Small intestine (tissue), 7 donors: ENCODE measurements at regions not wholly inside any gene's neighbourhood (a gene's known extent, or its start where the extent isn't known, plus 50 kb on each side); places are given as distances from the start of the nearest gene placed in this dataset.

Source experiments
- DNase-seq, 2 donors: peaks; one replicate each; pipeline versions ENCODE4 v3.0.0 to v3.0.0-alpha.2; 2013
- FAIRE-seq: peaks from 2 replicates; lab custom pipeline; 2012; peaks lifted over from hg19 to GRCh38; lab: Jason Lieb, UNC
- H3K27ac ChIP-seq, 3 donors: one replicate each; pipeline ENCODE4 v1.5.1; 2013; ENCODE audit warnings: low read length in 2 of 3, mild to moderate bottlenecking in 2 of 3, control low read depth in 1 of 3, inconsistent platforms in 1 of 3, low read depth in 1 of 3, moderate library complexity in 1 of 3
- H3K27me3 ChIP-seq, 3 donors: one replicate each; pipeline ENCODE4 v1.6.1; 2013; ENCODE audit warnings: low read length in 3 of 3, inconsistent platforms in 1 of 3; ENCODE audit not compliant: control insufficient read depth in 3 of 3, insufficient read depth in 3 of 3
- H3K36me3 ChIP-seq, 3 donors: one replicate each; pipeline ENCODE4 v1.6.1; 2013; ENCODE audit warnings: low read length in 3 of 3, inconsistent platforms in 1 of 3, low read depth in 1 of 3, mild to moderate bottlenecking in 1 of 3, moderate library complexity in 1 of 3; ENCODE audit not compliant: control insufficient read depth in 3 of 3, insufficient read depth in 2 of 3
- H3K4me1 ChIP-seq, 3 donors: one replicate each; pipeline ENCODE4 v1.6.1; 2013; ENCODE audit warnings: low read length in 2 of 3, inconsistent platforms in 1 of 3, low read depth in 1 of 3, mild to moderate bottlenecking in 1 of 3, moderate library complexity in 1 of 3; ENCODE audit not compliant: control insufficient read depth in 3 of 3, insufficient read depth in 2 of 3
- H3K4me3 ChIP-seq, 3 donors: one replicate each; pipeline ENCODE4 v1.5.1; 2013; ENCODE audit warnings: low read length in 3 of 3, control low read depth in 1 of 3, inconsistent platforms in 1 of 3, low read depth in 1 of 3, mild to moderate bottlenecking in 1 of 3, moderate library complexity in 1 of 3
- H3K9me3 ChIP-seq, 2 donors: one replicate each; pipeline ENCODE4 v1.6.1; 2013; ENCODE audit warnings: low read depth in 1 of 2, low read length in 1 of 2; ENCODE audit not compliant: control insufficient read depth in 2 of 2, insufficient read depth in 1 of 2
- WGBS, 3 donors: extraction: QIAGEN DNeasy Blood & Tissue Kit; methylation state at CpG; one replicate each; pipeline ENCODE4 v1.1.7; 2013; 5-methylcytosine and 5-hydroxymethylcytosine counted together
- donor health status: healthy with polysubstance abuse.
- donor health status: control.
- donor health status: control.
- donor health status: Bipolar disorder and iron deficiency.
- donor health status: healthy.

- DNase-seq (no peak), FAIRE-seq (no peak)
- no peak overlapping the region for H3K4me3 ChIP-seq
- H3K9me3 ChIP-seq = no peaks in the 10 kb centered on the region
- no peak overlapping the region for H3K27ac ChIP-seq
- no peaks in the 10 kb centered on the region for H3K36me3 ChIP-seq
- 79 to 89% (median 85%) methylated on average over 2 of the region's 2 CpGs for whole genome bisulfite sequencing, 3 donors
- H3K4me1 ChIP-seq = no peaks in the 10 kb centered on the region
- H3K27me3 ChIP-seq = no peaks in the 10 kb centered on the region
These were observed 85.6 kb upstream of the BEND6 start for GRCh38 chr6:56869346-56869745.

- no peak for FAIRE-seq
- peaks cover 0 to 5% (median 0%) of the 10 kb centered on the region in 3 donors for H3K4me1 ChIP-seq
- no peaks in the 10 kb centered on the region for H3K36me3 ChIP-seq
- no peaks in the 10 kb centered on the region for H3K27me3 ChIP-seq
- no peaks in the 10 kb centered on the region for H3K9me3 ChIP-seq
- WGBS, 3 donors = 80 to 88% (median 81%) methylated on average over 1 of the region's 1 CpG
- no peak overlapping the region for H3K4me3 ChIP-seq
- DNase-seq = no peak
- no peak overlapping the region for H3K27ac ChIP-seq
These were observed 86.2 kb upstream of the BEND6 start for GRCh38 chr6:56868687-56869086.

- no peaks in the 10 kb centered on the region for H3K9me3 ChIP-seq
- DNase-seq = no peak
- peaks cover 0 to 17% (median 0%) of the 10 kb centered on the region in 3 donors for H3K4me1 ChIP-seq
- no peaks in the 10 kb centered on the region for H3K27me3 ChIP-seq
- FAIRE-seq = no peak
- H3K27ac ChIP-seq = no peak overlapping the region
- H3K4me3 ChIP-seq = no peak overlapping the region
- WGBS, 3 donors = 76 to 83% (median 81%) methylated on average over 2 of the region's 2 CpGs
- H3K36me3 ChIP-seq = no peaks in the 10 kb centered on the region
These were observed 87.9 kb upstream of the BEND6 start for GRCh38 chr6:56866917-56867522.

- no peaks in the 10 kb centered on the region for H3K36me3 ChIP-seq
- no peaks in the 10 kb centered on the region for H3K27me3 ChIP-seq
- no peak overlapping the region for H3K4me3 ChIP-seq
- H3K9me3 ChIP-seq = no peaks in the 10 kb centered on the region
- no peak for DNase-seq
- FAIRE-seq = no peak
- H3K27ac ChIP-seq = no peak overlapping the region
- 67 to 79% (median 73%) methylated on average over 1 of the region's 1 CpG for WGBS, 3 donors
- H3K4me1 ChIP-seq = peaks cover 0 to 28% (median 3%) of the 10 kb centered on the region in 3 donors
These were observed 89.6 kb upstream of the BEND6 start for GRCh38 chr6:56865081-56865875.

GRCh38 chr6:56864171-56864616, 90.7 kb upstream of the BEND6 start:
- Histone ChIP-seq H3K4me3 (no peak overlapping the region), H3K27me3 (no peaks in the 10 kb centered on the region), H3K36me3 (no peaks in the 10 kb centered on the region), H3K4me1 (peaks cover 0 to 34% (median 3%) of the 10 kb centered on the region in 3 donors), H3K9me3 (no peaks in the 10 kb centered on the region), H3K27ac (peak overlapping the region in 1 of 3 donors; percentile 72)
- DNase-seq (peak; percentile 30 to 75), FAIRE-seq (no peak)
- whole genome bisulfite sequencing, 3 donors = 10 to 54% (median 30%) methylated on average over 1 of the region's 1 CpG

- no peaks in the 10 kb centered on the region for H3K9me3 ChIP-seq
- H3K36me3 ChIP-seq = no peaks in the 10 kb centered on the region
- DNase-seq (no peak), FAIRE-seq (no peak)
- no peak overlapping the region for H3K4me3 ChIP-seq
- H3K27me3 ChIP-seq = no peaks in the 10 kb centered on the region
- peak overlapping the region in 1 of 3 donors; percentile 72 for H3K27ac ChIP-seq
- 13 to 32% (median 21%) methylated on average over 1 of the region's 1 CpG for WGBS, 3 donors
- H3K4me1 ChIP-seq = peaks cover 0 to 34% (median 3%) of the 10 kb centered on the region in 3 donors
These were observed 91.5 kb upstream of the BEND6 start for GRCh38 chr6:56863366-56863765.

GRCh38 chr6:56862415-56863175, 92.3 kb upstream of the BEND6 start:
- Histone ChIP-seq H3K36me3 (no peaks in the 10 kb centered on the region), H3K9me3 (no peaks in the 10 kb centered on the region), H3K4me1 (peaks cover 0 to 34% (median 3%) of the 10 kb centered on the region in 3 donors), H3K4me3 (no peak overlapping the region), H3K27ac (peak overlapping the region in 1 of 3 donors; percentile 5), H3K27me3 (no peaks in the 10 kb centered on the region)
- WGBS, 3 donors = 77 to 91% (median 86%) methylated on average over 3 of the region's 3 CpGs
- no peak for DNase-seq
- FAIRE-seq = no peak

- Histone ChIP-seq H3K27me3 (no peaks in the 10 kb centered on the region), H3K4me3 (no peak overlapping the region), H3K9me3 (no peaks in the 10 kb centered on the region), H3K27ac (peak overlapping the region in 1 of 3 donors; percentile 69), H3K36me3 (no peaks in the 10 kb centered on the region), H3K4me1 (peaks cover 0 to 34% (median 3%) of the 10 kb centered on the region in 3 donors)
- FAIRE-seq (no peak), DNase-seq (peak; percentile 32 to 79)
- WGBS, 3 donors = 10 to 40% (median 31%) methylated on average over 4 of the region's 4 CpGs
These were observed 94.4 kb upstream of the BEND6 start for GRCh38 chr6:56860475-56860874.
